Transverse colon (tissue), 4 donors: ENCODE measurements at regions not wholly inside any gene's neighbourhood (a gene's known extent, or its start where the extent isn't known, plus 50 kb on each side); places are given as distances from the start of the nearest gene placed in this dataset.
A peak's percentile ranks its signal among the peaks of the same experiment; 100 is the strongest.

Experiments
- DNase-seq: peaks from one replicate; pipeline ENCODE4 v3.0.0-alpha.2; 2019
- H3K27ac ChIP-seq, 4 donors: fragments of 200-600 bp; sonication (generic); 2 replicates each; pipeline ENCODE4 v1.5.1; 2016 to 2018; ENCODE audit warnings: inconsistent platforms in 4 of 4
- H3K27me3 ChIP-seq: fragments of 200-600 bp; sonication (generic); 2 replicates; pipeline ENCODE4 v1.5.1; 2017; ENCODE audit warnings: inconsistent platforms
- H3K36me3 ChIP-seq, 4 donors: fragments of 200-600 bp; sonication (generic); 2 replicates each; pipeline ENCODE4 v1.5.1; 2017 to 2019; ENCODE audit warnings: inconsistent platforms in 4 of 4
- H3K4me1 ChIP-seq, 4 donors: fragments of 200-600 bp; sonication (generic); 2 replicates each; pipeline ENCODE4 v1.5.1; 2017 to 2020; ENCODE audit warnings: inconsistent platforms in 4 of 4
- H3K4me3 ChIP-seq, 4 donors: fragments of 200-600 bp; sonication (generic); 1 replicate in 1 of 4; 2 replicates in 3 of 4; pipeline versions ENCODE4 v1.5.1 to v1.6.1; 2017 to 2019; ENCODE audit warnings: inconsistent platforms in 4 of 4
- H3K9me3 ChIP-seq, 2 donors: fragments of 200-600 bp; sonication (generic); 2 replicates each; pipeline ENCODE4 v1.5.1; 2017 to 2019; ENCODE audit warnings: inconsistent platforms in 2 of 2
- EP300 ChIP-seq: sonication (generic); formaldehyde crosslinking; IDR thresholded peaks from one replicate; pipeline ENCODE4 v1.6.1; 2017; ENCODE audit warnings: antibody characterized with exemption, low read depth
- POLR2A ChIP-seq: fragments of 450-650 bp; IDR thresholded peaks from one replicate; pipeline ENCODE4 v1.6.1; 2016; ENCODE audit warnings: antibody characterized with exemption, mild to moderate bottlenecking, moderate library complexity
- POLR2AphosphoS5 ChIP-seq, 3 donors: sonication (generic); formaldehyde crosslinking; IDR thresholded peaks; one replicate each; pipeline ENCODE4 v1.6.1; 2016; ENCODE audit warnings: antibody characterized with exemption in 3 of 3
- WGBS, 2 donors: methylation state at CpG; one replicate each; pipeline ENCODE4 v1.1.5; 2018; ENCODE audit warnings: low coverage in 1 of 2; 5-methylcytosine and 5-hydroxymethylcytosine counted together
- in situ Hi-C, 4 donors: fragments of 200-750 bp; cut with MboI; loops; one replicate each; pipeline versions ENCODE4 v1.15.0 to v1.15.1; 2017; ENCODE audit warnings: low sequenced_read_pairs in 3 of 4, low pct_ligation_motif_present in 1 of 4, low pct_unique_long_range_greater_than_20kb in 1 of 4
- intact Hi-C: fragments of 100-400 bp; cut with DNase I; formaldehyde crosslinking; loops from one replicate; pipeline ENCODE4 v1.15.1; 2023; ENCODE audit warnings: low total_unique reads
- TF ChIP-seq, protein P1 (sequence below), 5 experiments: fragments of 200-600 bp in 3 of 5; fragments of 450-650 bp in 2 of 5; sonication (generic) in 3 of 5; IDR thresholded peaks; 1 replicate in 2 of 5; 2 replicates in 3 of 5; pipeline ENCODE4 v1.5.1; 2016 to 2017; ENCODE audit warnings: antibody characterized with exemption in 5 of 5, inconsistent platforms in 3 of 5, mild to moderate bottlenecking in 2 of 5, moderate library complexity in 1 of 5

- in situ Hi-C loops (loop anchor here in 3 of 4 donors (10.0 kb wide), 2 partner anchors 276 to 286 kb away; partner anchors contain the start of gene CCND2 (in 1 of the 3)), intact Hi-C loops (loop anchor here (5.0 to 10.0 kb wide), 2 partner anchors 38 to 276 kb away; partner anchors contain the start of gene CCND2)
- Histone ChIP-seq H3K36me3 (no peaks in the 10 kb centered on the region), H3K27ac (peak overlapping the region in 3 of 4 donors; percentile 28 to 41 (median 31)), H3K4me3 (no peak overlapping the region), H3K4me1 (no peaks in the 10 kb centered on the region), H3K9me3 (no peaks in the 10 kb centered on the region), H3K27me3 (no peaks in the 10 kb centered on the region)
- peak; percentile 52 for DNase-seq
- 39 to 55% methylated on average over 4 to 7 of the region's 7 CpGs for WGBS, 2 donors
- peak in 1 of 3 donors; percentile 7 for TF ChIP-seq POLR2AphosphoS5 (IDR thresholded peaks at IDR 0.05)
- TF ChIP-seq, protein P1, sequence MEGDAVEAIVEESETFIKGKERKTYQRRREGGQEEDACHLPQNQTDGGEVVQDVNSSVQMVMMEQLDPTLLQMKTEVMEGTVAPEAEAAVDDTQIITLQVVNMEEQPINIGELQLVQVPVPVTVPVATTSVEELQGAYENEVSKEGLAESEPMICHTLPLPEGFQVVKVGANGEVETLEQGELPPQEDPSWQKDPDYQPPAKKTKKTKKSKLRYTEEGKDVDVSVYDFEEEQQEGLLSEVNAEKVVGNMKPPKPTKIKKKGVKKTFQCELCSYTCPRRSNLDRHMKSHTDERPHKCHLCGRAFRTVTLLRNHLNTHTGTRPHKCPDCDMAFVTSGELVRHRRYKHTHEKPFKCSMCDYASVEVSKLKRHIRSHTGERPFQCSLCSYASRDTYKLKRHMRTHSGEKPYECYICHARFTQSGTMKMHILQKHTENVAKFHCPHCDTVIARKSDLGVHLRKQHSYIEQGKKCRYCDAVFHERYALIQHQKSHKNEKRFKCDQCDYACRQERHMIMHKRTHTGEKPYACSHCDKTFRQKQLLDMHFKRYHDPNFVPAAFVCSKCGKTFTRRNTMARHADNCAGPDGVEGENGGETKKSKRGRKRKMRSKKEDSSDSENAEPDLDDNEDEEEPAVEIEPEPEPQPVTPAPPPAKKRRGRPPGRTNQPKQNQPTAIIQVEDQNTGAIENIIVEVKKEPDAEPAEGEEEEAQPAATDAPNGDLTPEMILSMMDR (IDR thresholded peaks at IDR 0.05): no peak
Measured at GRCh38 chr12:3998968-3999792, 126.0 kb upstream of the PARP11 start.

DNA sequence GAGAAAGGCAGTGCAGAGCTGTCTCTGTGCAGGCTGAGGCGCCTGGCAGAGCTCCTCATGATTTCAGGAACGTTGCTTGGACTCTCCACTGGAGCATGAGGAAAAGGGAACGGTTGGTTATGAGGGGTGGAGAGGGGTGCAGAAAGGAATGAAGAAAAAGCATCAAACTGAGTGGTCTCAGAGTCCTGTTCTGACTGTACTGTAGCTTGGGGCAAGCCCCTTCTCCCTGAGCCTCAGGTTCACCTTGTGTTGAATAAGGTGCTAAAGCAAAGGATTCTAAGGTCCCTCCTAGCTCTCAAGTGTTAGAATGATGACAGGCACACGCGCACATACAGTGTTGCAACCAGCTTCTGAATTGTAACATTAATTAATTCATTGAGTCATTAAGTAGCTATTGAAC lies 125.2 kb upstream of the PARP11 start:
- in situ Hi-C loops (loop anchor here in 3 of 4 donors (10.0 kb wide), 2 partner anchors 276 to 286 kb away; partner anchors contain the start of gene CCND2 (in 1 of the 3)), intact Hi-C loops (loop anchor here (5.0 to 10.0 kb wide), 2 partner anchors 39 to 276 kb away; partner anchors contain the start of gene CCND2)
- H3K4me3 ChIP-seq: no peak overlapping the region
- TF ChIP-seq EP300 (no peak), POLR2A (no peak), POLR2AphosphoS5 (IDR thresholded peaks at IDR 0.05) (no peak)
- TF ChIP-seq, protein P1 (IDR thresholded peaks at IDR 0.05): no peak
- DNase-seq: no peak
- WGBS, 2 donors: 67 to 81% methylated on average over 4 to 5 of the region's 5 CpGs
- no peak overlapping the region for H3K27ac ChIP-seq
- no peaks in the 10 kb centered on the region for H3K9me3 ChIP-seq
- no peaks in the 10 kb centered on the region for H3K27me3 ChIP-seq
- no peaks in the 10 kb centered on the region for H3K36me3 ChIP-seq
- no peaks in the 10 kb centered on the region for H3K4me1 ChIP-seq

GRCh38 chr12:3996322-3996721 lies 123.1 kb upstream of the PARP11 start:
- Histone ChIP-seq H3K27ac (no peak overlapping the region), H3K4me3 (no peak overlapping the region), H3K9me3 (no peaks in the 10 kb centered on the region), H3K4me1 (no peaks in the 10 kb centered on the region), H3K36me3 (no peaks in the 10 kb centered on the region), H3K27me3 (peaks cover 7% of the 10 kb centered on the region)
- intact Hi-C loops: loop anchor here (5.0 to 10.0 kb wide), 2 partner anchors 41 to 278 kb away; partner anchors contain the start of gene CCND2
- in situ Hi-C loops: loop anchor here in 3 of 4 donors (10.0 kb wide), 2 partner anchors 278 to 288 kb away; partner anchors contain the start of gene CCND2 (in 1 of the 3)
- DNase-seq: no peak
- TF ChIP-seq, protein P1 (IDR thresholded peaks at IDR 0.05): no peak
- TF ChIP-seq POLR2AphosphoS5 (IDR thresholded peaks at IDR 0.05) (no peak), EP300 (no peak), POLR2A (no peak)
- WGBS, 2 donors: 68 to 85% methylated on average over 2 to 5 of the region's 5 CpGs

- Histone ChIP-seq H3K36me3 (no peaks in the 10 kb centered on the region), H3K4me3 (no peak overlapping the region), H3K27ac (no peak overlapping the region), H3K27me3 (peaks cover 7% of the 10 kb centered on the region), H3K4me1 (no peaks in the 10 kb centered on the region), H3K9me3 (no peaks in the 10 kb centered on the region)
- no peak for DNase-seq
- 83 to 89% methylated on average over 2 of the region's 2 CpGs for WGBS, 2 donors
- intact Hi-C loops: loop anchor here (5.0 to 10.0 kb wide), 2 partner anchors 42 to 279 kb away; partner anchors contain the start of gene CCND2
- TF ChIP-seq EP300 (no peak), POLR2AphosphoS5 (IDR thresholded peaks at IDR 0.05) (no peak), POLR2A (no peak)
- TF ChIP-seq, protein P1 (IDR thresholded peaks at IDR 0.05): no peak
- in situ Hi-C loops: loop anchor here in 3 of 4 donors (10.0 kb wide), 2 partner anchors 279 to 289 kb away; partner anchors contain the start of gene CCND2 (in 1 of the 3)
Measured at GRCh38 chr12:3995306-3995705, 122.1 kb upstream of the PARP11 start.
